ENCODE measurements at regions not wholly inside any gene's neighbourhood (a gene's known extent, or its start where the extent isn't known, plus 50 kb on each side); places are given as distances from the start of the nearest gene placed in this dataset.
A peak's percentile ranks its signal among the peaks of the same experiment; 100 is the strongest.

DNA sequence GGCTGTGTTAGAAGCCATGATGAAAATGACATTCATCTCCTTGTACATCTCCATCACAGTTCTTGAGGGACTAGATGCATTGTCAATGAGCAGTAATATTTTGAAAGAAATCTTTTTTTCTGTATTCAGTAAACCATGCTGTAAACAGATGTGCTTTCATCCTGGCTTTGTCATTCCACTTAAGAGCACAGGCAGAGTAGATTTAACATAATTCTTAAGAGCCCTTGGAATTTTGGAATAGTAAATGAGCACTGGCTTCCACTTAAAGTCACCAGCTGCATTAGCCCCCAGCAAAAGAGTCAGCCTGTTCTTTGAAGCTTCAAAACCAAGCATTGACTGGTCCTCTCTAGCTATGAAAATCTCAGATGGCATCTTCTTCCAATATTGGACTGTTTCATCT is 197.8 kb upstream of the HDDC2 start:
- no peak for DNase-seq

DNA sequence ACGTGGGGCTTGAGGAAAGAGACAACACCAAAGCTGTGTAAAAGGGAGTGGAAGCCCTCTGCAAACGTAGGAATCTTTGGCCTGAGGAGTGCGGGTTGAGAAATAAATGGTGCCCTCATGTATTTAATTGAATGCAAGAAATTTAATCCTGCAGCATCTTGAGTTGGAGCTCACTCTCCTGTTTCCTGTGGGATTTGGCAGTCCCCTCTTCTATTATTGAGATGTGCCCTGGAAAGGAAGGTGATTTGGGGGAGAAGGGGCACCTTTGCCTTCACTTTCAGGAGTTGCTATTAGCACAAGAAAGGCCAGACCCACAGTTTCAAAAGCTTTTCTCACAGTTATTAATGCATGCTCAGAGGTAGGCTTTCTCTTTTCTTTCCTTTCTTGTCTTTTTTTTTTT is 201.4 kb upstream of the HDDC2 start:
- DNase-seq: no peak

DNA sequence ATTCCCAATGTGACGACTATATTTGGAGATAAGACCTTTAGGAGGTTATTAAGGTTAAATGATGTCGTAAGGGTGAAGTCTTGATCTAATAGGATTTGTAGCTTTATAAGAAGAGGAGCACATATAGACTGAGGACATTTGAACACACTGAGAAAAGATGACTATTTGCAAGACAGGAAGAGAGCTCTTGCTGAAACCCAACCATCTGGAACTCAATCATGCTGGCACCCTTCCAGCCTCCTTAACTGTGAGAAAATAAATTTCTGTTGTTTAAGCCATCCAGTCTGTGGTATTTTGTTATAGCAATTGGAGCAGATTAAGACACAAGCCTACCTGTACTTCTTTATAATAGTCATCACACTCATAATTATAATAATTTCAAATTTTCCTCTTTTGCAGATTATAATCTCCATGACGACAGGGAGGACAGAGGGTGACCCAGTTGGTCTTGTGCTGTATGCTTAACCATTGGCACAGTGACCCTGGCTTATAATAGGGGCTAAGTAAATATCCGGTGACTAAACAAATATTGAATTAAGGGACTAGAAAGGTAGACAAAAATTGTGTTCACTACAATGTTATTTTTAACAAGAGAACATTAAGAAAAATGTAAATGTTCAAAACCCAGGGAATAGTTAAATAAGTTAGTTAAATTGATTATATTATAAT is 206.4 kb upstream of the HDDC2 start:
- DNase-seq: no peak

DNA sequence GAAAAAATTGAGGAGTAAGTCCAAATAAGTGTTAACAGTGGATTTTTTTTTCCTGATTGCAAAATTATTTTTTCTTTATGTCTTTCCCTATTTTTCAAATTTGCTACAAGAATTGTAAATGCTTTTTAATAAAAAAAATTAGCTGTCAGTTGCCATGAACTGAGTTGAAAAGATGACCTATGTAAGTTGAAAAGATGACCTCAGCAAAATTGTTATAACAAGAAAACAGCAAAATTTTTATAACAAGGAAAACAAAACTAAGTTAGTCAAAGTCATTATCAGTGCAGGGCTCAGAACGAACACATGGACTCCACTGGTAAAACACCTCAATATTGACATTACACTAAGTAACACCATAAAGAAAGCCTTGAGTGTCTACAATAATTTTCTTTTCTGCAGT is 207.0 kb upstream of the HDDC2 start:
- DNase-seq: no peak

DNA sequence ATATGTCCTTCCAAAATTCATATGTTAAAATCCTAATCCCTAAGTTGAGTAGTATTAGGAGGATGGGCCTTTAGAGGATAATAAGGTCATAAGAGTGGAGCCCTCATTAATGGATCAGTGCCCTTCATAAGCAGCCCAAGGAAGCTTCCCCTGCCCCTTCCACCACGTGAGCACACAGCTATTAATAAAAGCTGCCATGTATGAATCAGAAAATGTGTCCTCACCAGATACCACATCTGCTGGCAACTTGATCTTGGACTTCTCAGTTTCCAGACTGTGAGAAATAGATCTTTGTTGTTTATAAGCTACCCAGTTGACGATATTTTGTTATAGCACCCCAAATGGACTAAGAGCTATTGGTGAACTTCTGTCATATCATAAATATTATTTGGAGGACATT is 207.7 kb upstream of the HDDC2 start:
- peak; percentile 23 for DNase-seq

DNA sequence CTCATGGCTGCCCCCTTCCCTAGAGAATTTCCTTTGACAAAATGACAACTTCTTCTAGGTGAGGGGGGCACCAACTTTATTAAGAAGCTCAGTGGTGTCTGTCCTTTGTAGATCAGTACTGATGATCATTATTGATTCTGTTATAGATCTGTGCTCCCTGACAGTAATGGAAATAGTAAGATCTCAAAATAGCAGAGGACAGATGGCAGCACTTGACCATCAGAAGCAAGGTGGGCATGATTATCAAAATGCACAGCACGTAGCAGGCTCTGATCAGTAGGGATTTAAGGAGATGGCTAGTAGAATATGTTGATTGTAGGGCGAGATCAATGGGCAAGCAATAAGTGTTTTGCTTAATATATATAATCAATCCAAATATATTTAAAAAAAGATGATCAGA is 208.6 kb upstream of the HDDC2 start:
- DNase-seq: no peak

DNA sequence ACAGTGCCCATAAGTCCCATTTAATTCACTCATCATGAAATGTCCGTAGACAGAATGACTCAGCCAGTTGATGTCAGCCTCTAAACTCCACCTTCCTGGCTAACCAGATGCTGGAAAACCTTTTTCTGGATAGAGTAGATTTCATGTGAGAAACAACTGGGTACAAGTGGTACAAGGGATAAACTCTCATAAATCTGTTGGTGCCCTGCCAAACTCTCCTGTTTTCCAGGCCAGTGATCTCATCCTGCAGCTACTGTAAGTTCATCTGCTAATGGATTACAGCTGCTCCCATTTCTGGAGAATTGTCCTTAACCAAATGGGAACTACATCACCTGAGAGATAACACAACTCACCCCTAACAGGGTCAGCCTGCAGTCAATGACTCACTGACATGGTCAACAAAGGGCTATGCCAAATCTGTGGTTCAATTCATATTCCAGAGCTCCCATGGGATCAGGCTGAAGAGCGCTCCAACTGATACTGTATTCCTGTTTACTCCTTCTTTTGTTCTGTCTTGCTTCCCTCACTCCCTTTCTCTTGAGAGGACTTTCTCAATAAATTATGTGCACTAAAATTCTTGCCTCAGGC is 210.1 kb upstream of the HDDC2 start:
- DNase-seq: no peak

DNA sequence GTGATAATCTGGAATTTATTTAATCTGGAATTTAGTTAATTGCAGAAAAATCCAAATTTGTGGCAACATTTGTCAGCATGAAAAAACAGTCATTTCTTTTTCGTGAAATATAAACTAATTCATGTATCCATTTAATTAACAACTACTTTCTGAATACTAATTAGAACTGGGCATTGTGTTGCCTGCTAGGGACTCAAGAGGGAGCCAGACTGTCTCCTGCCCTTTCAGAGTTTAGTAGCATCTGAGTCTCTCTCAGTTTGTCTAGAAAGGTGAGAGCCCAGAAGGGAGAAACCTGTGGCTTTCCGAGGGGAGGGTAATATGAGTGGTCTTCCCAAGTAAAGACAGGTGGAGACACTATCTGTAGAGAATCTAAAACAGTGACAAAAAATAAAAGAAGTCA is 210.9 kb upstream of the HDDC2 start:
- peak; percentile 62 for DNase-seq

DNA sequence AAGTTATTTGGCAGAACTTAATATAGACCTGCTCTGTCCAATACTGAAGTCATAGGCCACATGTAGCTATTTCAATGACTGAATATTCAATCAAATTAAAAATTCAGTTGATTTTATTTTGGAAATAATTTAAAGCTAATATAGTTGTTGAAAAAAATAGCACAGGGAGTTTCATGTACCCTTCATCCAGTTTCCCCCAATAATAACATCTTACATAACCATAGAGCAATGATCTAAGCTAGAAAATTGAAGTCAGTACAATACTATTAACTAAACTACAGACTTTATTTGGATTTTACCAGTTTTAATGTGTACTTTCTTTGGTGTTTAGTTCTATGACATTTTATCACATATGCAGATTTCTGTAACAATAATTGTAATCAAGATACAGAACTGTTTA is 212.2 kb upstream of the HDDC2 start:
- DNase-seq: no peak

DNA sequence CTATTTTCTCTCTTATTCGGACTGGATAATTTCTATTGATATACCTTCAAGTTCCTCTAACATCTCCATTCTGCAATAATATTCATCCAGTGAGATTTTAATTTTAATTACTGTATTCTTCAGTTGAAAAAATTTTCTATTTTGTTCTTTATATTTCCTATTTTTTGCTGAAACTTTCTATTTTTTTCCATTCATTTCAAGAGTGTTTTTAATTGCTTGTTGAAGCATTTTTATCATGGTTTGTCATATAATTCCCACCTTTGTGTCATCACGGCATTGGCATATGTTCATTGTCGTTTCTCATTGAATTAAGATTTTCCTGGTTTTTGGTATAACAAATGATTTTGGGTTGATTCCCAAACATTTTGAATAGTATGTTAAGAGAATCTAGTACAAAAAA is 214.9 kb upstream of the HDDC2 start:
- DNase-seq: no peak

DNA sequence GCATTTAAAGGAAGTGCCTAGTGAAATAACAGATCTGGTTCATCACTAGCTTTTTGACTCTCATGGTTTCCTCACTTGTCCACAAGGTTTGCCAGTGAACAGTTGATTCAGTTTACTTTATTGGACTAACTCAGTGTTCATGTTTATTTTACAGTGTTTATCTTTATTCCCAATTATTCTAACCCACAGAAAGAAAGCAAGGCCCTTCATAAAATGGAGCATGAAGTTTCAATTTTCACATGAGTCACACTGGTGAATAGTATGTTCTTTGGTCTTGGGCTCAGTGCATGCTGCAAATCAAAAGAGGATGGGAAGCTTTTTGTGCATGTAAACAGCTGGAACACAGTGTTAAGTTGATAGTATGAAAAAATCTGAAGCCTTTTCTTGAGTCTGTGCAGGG is 217.6 kb upstream of the HDDC2 start:
- no peak for DNase-seq

DNA sequence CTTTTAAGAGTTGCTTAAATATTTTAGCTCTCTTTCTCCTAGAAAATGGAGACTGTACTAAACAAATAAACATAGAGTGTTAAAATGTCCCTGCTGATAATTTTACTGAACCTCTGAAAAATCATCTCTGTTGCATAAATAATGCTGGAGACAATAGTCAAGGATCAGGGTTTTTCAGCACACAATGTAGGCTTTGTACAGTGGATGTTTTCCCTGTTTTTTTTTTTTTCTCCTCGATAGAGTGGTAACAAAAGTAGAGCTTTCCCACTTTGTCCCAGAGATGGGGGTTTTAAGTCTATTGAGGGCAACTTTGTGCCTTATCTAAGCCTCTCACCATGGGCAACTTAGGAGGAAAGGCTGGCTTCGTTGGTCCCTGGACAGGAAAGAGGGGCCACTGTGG is 222.6 kb upstream of the HDDC2 start:
- DNase-seq: no peak

DNA sequence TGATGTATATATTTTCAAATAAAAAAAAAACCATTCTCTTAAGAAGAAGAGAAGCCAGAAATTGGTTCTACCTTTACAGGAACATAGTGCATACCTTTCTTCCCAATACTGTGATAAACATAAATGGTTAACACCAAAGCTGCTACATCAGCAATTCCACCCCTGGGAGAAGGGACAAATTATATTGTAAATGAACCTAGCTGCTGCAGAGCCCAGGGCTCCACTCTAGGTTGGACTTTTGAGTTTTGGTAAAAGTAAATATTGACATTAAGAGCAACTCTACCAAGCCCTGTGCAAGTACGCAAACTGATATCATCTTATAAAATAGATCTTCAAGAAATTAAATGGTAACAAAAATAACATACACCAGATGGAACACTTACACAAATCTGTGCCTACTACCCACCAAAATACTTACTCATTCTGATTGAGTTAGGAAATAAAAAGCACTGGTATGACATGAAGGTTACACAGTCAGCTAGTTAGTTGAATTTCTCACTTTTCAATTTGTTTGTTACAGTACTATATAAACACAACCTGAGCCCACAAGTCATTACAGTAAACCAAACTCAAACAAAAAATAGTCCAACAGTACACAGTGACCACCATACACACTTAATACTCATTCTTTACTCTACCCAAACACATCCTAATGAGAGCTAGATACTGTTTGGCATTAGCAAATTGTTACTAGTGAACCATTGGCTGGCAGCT is 223.3 kb upstream of the HEY2 start:
- no peak for DNase-seq

DNA sequence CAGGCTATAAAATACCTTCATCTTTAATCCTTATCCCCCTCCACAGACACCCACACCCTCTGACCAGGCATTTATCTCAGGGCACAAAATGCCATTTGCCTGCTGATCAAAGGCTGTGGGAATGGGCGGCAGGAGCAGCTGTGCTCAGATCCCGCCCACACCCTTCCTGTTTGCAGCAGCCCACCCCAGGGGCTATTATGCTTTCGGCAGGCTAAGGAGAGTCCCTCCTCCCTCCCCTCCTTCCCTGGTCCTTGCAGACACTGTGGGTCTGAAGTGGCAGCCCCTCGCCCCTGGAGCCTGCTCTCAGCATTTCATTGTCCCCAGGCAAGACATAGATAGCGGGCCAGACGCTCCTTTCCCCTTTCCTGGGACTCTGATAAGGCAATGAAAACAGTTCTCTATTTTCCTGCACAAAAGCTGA is 220.8 kb upstream of the HEY2 start:
- peak; percentile 79 for DNase-seq

DNA sequence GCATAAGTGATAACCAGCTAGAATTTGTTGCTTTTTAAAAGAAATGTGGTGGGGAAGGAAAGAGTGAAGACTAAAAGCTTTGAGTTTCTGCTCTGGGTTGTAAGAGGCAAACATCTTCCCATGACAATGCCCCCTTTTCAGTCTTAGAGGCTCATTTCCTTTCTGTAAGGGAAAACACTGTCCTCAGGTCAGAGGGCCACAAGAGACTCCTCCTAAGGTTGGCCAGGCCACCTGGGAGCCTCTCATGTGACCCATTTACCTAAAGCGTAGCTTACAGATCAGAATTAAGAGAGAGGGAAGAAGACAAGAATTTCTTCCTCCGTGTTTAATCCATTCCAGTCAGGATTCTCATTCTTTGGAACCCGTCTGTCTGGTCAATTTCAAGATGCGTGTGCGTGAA is 220.4 kb upstream of the HEY2 start:
- DNase-seq: no peak

DNA sequence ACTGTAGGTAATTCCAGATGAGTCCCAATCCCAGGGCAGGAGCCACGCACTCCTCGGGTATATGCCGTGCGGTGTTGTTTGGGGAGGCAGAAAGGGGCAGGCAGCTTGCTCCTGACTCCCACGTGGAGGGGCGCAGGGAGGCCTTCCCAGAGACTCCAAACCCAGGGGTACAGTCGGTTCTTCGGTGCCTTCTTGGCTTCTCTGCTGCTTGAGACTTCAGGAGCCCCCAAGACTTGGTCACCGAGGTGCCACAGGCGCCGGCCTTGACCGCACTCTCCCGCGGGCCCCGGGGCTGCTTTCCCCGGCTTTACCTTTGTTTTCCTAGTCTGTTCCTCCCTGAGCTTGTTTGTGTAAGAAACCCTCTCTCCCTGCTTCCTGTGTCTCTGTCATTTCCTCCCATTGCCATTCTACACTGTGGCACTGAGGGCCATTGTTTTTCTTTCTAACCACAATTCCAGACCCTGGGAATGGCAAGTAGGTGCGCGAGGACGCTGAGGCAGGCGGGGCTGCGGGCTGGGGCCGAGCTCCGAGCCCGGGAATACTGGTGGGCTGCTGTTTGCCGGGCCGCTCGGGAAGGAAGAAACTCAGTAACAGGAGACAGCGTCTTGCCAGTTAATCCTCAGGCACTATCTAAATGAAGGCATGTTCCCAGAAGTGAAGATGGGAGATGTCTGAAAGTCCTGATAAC is 215.6 kb upstream of the HEY2 start:
- no peak for DNase-seq

DNA sequence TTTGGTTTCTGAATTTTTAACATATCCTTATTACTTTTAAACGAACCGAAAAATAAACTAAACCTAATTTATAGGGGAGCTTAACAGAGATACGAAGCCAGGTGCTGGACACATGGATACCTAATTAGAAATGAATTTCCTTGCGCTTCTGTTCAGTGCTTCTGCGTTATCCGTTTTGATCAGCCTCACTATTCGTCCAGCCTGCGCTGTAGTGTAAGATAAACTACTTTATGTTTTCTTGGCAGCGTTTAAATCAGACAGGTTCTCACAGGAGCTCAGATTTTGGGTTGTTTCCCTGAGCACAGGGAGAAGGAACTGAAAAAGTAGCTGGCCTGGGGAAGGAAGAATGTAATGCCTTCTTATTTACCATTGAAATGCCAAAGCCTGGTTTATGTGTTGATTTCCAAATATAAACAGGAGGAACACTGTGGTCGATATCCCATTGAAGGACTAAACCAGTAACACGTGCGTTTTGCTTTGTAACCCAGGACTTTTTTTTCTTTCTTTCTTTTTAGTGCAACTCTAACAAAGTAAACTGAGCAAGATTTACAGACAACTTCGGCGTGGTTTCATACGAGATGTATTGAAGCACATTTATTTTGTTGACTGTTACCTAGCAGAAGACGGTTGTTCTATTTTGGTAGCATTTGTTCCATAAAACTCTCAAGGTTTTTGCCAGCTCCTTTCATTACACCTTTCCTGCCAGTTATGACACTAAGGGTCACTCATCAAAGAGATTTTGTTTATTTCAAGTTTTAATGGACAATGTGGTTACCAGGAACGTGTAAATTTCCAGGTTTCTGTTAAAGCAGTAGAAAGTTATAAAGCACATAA is 214.8 kb upstream of the HEY2 start:
- DNase-seq: no peak

DNA sequence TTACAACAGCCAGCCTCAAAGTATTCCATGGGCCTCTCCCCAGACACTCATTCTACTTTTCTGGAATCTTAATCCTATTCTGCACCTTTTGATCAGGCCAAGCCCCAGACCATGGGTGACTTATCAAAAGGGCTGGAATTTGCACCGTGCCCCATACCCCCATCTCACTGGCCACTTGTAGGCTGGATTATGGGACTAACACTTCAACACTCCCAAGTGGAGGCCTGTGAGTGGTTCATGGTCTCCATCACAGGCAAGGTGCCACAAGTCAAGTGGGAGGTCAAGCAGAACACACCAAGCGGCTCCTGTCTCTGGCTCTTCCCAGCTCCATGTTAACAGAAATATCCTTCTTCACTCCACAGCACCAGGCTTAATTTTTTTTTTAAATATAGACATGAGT is 212.3 kb upstream of the HEY2 start:
- no peak for DNase-seq

DNA sequence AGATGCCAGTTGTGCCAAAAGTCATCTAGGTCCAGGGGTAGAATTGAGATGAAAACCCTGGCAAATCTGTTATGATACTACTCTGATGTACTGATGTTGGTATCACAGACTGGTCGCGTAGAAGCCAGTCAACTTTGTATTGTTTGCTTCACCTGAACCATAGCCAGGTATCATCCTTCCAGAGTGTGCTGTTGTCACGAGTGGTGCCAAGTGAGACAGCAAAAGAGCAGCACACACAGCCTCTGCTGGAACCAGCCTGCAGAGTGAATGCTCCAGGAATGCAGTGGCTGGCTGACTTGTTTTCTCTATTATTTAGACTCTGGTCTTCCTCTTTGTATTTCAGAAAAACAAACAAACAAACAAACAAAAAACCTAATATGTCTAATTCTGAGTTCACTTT is 209.5 kb upstream of the HEY2 start:
- no peak for DNase-seq

DNA sequence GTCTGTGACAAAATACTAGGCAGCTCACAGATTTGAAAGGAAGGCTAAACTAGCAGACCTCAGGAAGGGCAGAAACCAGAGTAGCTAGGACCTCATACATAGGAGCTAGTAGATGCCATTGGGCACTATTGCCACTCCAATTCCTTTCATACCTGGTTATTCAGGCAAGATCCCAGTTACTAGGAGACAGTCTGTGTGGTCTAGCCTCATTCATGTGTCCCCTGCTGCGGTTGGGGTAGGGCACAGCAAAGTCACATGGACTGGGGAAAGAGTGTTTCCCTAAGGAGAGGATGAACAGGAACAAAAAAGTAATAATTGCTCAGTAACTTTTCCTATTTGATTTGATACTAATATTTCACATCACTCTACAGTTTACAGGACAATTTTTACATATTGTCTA is 204.6 kb upstream of the HEY2 start:
- no peak for DNase-seq

DNA sequence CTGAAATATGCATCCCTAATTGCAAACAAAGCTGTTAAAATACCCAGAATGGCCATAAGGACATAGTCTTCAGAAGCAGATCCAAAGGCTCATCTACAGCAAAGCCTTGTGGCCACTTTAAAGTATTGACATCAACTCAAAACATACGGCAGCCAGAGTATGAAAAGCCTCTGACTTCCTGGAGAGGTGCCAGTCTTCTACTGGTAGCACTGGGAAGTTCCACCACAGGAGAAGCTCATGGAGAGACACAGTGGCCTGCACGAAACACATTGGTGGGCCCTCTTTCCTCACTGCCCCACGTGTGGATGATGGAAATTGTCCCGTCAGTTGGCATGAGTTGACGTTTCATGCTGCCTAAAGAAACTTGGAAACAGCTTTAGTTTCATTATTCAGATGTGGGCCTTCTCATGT is 202.6 kb upstream of the HEY2 start:
- DNase-seq: peak; percentile 53

DNA sequence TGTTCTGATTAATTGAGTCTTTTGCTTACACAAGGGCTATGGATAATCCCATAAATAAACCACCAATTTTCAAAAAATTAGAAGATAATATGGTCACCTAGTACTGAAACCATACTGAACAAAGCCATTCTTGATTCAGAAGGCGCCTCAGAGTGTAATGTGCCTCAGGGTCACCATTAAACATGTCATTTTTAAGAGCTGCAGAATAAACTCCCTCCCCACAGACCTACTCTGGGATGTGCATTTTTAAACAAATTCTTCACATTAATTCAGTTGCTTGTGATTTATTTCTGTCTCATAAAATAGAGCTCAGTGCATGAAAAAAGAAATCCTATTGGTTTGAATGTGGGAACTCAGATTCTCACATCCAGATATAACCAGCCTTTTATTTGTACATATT is 202.1 kb upstream of the HEY2 start:
- no peak for DNase-seq
